ENCODE measurements at regions not wholly inside any gene's neighbourhood (a gene's known extent, or its start where the extent isn't known, plus 50 kb on each side); places are given as distances from the start of the nearest gene placed in this dataset.

- no peak for TF ChIP-seq CTCF (conservative IDR thresholded peaks at IDR 0.05; ENCODE audit: low read length)
- no peak for TF ChIP-seq EZH2phosphoT487 (IDR thresholded peaks at IDR 0.05; ENCODE audit: borderline replicate concordance)
Measured at GRCh38 chr20:11861479-11861878, 56.2 kb upstream of the BTBD3 start.
